Stimulated activated CD4-positive, alpha-beta T cell treated with anti-CD3 and anti-CD28 coated beads, Interleukin-12 subunit alpha, Interleukin-12 subunit beta, amount 100 ng/mL, for 24 hours (primary cell): ENCODE measurements at regions not wholly inside any gene's neighbourhood (a gene's known extent, or its start where the extent isn't known, plus 50 kb on each side); places are given as distances from the start of the nearest gene placed in this dataset.
"Not testable (repeated sequence)": the region's sequence is repeated elsewhere in the genome, so short reads cannot be mapped to it uniquely, and the experiment has no call there.

Source experiments
- DNase-seq, 2 experiments: peaks; one replicate each; pipeline ENCODE4 v3.0.0-alpha.2; 2020; ENCODE audit warnings: low read depth in 2 of 2

- DNase-seq = no peak
Measured at GRCh38 chr11:95435628-95436353, 204.8 kb upstream of the SESN3 start.

DNA sequence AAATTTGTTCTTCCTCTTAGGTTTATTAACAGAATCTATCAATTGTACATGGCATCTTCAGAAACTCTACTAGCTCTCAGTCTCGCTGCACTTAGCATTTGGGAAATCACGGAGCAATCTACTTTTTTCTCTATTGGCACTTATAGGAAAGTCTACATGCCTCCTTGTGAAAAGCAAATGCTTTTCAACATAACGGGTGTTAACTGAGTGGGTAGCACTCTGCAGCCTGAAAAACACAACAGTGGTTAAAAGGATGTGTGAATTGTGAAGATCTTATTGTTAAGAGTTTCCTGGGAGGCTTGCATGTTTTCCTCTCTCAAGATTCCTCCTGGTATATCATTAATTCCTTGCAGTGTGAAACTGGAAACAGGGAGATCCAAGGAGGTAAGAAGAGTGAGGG is 204.2 kb upstream of the SESN3 start:
- no peak for DNase-seq

- no peak for DNase-seq
Measured at GRCh38 chr11:95434489-95435057, 203.6 kb upstream of the SESN3 start.

GRCh38 chr11:95434009-95434408 is 203.0 kb upstream of the SESN3 start:
- DNase-seq = no peak

DNA sequence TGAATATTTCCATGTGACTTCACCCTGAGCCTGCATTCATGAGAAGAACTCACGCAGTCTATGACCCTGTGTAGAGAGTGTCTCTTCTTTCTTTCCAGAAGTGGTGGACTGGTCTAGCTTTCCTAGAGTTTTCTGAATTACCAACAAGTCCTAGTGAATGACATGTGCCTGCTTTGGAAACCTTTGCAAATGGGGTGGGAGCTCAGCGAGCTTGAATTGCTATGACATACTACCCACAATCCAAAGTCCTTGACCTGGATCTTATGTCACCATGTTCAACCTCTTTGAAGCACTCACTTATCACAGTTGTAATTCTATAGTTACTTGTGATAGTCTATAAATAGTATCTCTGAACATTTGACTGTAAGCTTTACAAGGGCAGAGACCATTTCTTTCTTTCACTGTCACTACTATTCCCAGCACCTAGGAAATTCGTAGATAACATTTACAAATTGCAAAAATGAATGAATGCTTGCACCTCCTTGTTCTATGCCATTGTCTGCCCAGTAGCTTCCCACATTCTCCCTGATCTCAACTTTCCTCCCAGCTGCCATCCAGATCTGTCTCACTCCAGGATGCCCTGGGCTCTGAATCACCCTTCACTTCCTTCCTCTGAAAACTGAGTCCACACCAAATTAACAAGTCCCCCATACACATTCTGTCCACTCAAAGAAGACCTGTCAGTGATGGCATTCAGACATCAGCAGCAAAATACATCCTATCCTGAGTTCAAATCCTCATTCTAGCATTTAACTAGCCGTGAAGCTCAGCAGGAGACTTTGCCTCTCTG is 201.9 kb upstream of the SESN3 start:
- no peak for DNase-seq

DNA sequence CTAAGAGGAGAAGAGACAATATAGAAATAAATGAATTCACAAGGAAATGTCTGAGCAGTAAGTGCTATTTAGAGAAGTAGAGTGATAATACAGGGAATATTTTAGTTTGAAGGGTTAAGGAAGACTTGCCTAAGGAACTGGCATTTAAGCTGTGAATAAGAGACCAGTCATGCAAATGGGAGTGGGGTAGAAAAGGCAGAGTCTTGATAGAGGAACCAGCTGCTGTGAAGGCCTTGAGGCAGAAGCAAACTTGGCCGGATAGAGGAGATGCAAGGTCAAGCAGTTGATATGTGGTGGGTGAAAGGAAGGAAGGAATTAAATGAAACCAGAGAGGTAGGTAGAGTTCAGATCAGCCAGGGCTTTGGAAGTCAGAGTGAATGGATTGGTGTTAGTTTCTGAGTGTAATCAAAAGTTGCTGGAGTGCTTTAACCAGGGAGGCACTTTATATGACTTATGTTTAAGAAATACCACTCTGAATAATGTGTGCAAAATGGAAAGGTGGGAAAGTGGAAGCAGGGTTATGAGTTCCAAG is 198.4 kb upstream of the SESN3 start:
- no peak for DNase-seq

DNA sequence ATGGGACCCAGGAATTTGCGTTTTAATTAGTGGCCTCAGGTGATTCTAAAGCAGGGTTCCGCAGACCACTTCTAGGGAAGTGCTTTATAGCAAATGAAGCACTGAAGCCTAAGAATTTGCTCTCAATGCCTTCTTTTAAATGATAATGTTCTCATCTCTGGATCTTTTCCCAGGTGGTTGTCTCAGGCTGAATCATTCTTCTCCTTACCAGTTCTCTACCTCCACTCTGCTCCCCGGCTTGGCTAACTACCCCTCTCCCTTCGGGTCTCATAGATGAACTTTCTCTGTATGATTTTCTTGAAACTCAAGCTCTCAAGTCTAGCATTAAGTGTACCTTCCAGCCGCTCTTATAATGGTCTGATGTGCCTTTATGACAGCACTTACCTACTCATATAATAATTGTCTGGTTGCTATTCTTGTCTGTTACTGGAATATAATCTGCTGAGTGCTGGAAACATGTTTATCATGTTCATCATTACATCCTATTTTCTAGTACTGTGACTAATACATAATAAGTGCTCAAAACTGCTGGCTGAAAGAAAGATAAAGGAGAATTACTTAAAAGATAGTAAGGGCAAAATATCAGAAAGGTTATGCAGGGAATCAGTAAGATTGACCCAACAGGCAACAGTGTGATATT is 195.9 kb upstream of the SESN3 start:
- DNase-seq = no peak

DNA sequence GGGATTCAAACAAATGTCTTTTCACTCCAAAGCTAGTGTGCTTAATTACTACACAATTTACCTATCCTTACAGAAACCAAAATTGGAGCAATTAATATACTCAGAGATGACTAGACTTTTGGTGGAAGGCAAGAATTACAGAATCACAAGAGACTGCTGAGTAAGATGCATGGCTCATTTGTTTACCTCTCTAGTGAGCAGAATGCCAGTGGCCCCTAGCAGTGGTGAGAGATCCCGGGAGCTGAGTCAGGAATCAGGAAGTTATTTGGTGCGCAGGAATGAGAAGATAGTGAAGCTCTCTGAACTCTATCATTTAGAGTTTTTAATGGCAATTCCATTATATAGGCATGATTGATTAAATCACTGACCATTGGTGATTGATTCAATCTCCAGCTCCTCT is 188.9 kb upstream of the SESN3 start:
- DNase-seq = no peak

GRCh38 chr11:95418916-95419315 is 187.9 kb upstream of the SESN3 start:
- no peak for DNase-seq

GRCh38 chr11:95417832-95418231 is 186.8 kb upstream of the SESN3 start:
- no peak for DNase-seq

GRCh38 chr11:95415837-95416304 is 184.9 kb upstream of the SESN3 start:
- DNase-seq = no peak

GRCh38 chr11:95414217-95414616 is 183.2 kb upstream of the SESN3 start:
- DNase-seq = no peak

GRCh38 chr11:95413761-95414160 is 182.8 kb upstream of the SESN3 start:
- no peak for DNase-seq

GRCh38 chr11:95413021-95413420 is 182.0 kb upstream of the SESN3 start:
- no peak for DNase-seq

DNA sequence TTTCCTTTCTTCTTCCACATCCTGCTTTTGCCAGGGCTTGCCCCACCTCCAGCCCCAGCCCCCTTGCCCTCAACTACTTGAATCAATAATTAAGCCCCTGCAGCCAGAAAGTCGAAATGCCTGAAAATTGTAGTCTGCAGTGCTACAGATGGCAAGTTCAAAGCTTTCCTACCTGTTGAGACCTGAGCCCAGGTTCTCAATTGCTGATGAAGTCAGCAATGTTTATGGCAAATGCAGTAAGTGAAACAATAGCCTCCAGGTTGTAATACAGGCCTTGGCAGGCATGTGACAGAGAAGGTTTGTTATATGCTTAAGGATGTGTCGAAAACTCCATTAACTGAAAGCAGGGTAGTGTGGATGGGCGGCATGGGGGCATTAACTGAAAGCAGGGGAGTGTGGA is 181.1 kb upstream of the SESN3 start:
- no peak for DNase-seq

GRCh38 chr11:95410707-95411106 is 179.7 kb upstream of the SESN3 start:
- DNase-seq = not testable (repeated sequence)

DNA sequence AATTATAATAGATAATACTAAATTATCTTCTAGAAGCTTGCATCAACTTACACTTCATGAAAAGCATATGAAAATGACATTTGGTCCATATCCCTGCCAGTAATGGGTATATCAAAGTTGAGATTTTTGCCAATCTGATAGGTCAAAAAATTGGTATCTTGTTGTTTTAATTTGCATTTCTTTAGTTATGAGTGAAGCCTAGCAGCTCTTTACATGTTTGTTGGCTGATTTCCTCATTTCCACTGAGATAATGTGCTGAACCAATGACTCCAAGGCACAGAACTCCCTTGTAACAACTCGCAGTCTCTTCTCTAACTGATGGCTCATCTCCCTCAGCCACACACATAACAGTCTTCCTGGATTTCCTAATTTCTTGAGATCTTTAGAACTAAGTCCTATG is 175.3 kb upstream of the SESN3 start:
- no peak for DNase-seq

- DNase-seq = no peak
Measured at GRCh38 chr11:95404370-95404769, 173.4 kb upstream of the SESN3 start.

DNA sequence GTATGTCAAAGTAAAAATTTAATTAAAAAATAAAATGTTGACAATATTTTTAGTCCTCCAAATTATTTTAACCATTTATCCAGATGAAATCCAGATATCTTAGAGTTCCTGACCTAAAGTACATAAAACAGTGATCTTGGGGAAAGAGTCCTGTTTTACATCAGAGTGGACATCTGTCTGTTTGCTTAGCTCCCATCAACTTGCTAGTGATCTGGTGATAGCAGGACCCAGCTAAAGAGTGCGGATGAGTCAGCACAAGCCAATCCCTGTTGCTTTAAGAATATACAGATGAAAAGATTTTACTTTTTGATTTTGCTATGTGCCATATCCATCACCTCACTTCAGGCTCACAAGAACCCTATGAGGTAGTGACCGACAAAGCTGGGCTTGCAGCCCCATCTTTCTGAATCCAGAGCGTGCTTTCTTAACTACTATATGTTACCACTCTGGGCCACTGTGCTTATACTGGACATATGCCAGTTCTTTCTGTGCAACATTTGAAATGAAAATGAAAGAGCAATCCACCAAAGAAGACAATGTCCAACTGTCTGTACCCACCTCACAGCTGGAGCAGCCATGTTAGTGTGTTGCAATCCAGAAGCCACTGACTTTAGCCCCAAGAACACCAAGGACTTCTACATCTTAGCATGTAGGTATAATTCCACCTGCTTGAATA is 167.6 kb upstream of the SESN3 start:
- no peak for DNase-seq

DNA sequence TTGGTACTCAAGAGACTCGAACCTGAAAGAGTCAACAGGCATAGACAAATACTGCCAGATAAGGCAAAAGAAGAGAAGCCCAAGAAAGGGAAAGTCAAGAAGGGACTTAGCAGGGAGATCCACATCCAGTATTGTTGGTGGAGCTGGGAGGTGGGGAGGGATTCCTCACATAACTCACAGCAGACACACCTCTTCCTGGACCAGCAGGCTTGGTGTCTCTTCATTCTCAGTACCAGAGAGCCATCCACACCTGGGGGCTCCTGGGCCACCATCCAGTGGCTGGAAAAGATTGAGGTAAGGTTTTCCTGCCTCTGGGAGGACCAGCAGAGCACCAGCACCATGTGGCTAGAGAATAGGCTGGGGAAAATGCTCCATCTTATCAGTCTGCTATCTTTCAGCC is 161.6 kb upstream of the SESN3 start:
- DNase-seq = no peak

DNA sequence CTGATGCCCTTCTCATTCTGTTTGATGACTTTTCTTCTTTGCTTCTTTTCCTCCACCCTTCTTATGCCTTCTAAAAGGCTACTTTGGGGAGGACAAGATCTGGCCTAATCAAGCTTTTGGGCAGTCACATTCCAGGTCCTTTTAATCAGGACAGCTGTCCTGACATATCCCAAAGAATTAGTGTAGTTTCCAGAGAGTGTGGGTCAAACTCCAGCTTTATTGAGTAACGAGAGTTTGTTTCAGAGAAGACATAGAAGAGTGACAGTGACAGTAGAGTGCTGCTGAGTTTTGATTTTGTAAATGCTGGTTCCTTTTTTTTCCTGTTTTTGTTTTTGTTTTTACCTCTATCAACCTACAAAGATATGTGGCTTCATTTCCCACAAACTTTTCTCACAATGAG is 158.4 kb upstream of the SESN3 start:
- no peak for DNase-seq

DNA sequence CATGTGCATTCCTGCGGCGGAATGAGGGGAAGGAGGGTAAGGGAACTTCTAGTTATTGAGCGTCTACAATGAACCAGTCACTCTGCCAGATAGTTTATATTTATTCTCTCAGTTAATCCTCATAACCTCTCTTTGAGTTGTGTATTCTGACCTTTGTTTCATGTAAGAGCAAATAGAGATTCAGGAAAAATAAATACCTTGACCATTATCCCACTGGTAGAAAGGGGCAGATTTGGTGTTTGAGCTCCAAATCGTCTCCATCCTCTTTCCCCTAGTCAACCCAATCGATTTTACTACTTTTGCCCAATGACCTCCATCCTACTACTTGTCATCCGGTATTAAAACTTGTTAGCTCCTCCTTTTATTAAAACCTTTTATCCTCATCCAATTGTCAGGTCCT is 157.1 kb upstream of the SESN3 start:
- DNase-seq = no peak
